ENCODE measurements at regions not wholly inside any gene's neighbourhood (a gene's known extent, or its start where the extent isn't known, plus 50 kb on each side); places are given as distances from the start of the nearest gene placed in this dataset.

DNA sequence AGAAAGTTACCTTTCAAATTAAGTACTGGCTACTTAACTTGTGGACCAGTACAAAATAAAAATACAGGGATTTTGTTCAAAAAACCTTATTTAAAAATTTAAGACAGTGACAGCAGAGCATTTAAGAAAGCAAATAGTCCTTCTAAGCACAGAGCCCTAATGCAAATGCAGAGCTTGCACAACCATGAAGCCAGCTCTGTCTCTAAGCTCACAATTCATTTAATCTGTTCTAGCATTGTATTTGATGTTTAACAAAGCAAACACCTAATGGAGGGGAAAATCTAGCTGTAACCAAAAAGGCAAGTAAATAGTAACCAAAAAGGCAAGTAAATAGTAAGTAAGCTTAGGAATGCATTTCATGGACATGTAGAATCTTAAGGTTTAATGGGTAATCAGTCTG, 138.7 kb upstream of the GHR start:
- TF ChIP-seq POLR2A (IDR thresholded peaks at IDR 0.05; ENCODE audit: low read depth, low read length) (no peak), SPI1 (IDR thresholded peaks at IDR 0.05; ENCODE audit: low read depth, low read length) (no peak), TAF1 (IDR thresholded peaks at IDR 0.05; ENCODE audit: low read depth, low read length) (no peak), POLR2AphosphoS5 (IDR thresholded peaks at IDR 0.05; ENCODE audit: low read depth, low read length) (no peak), POU2F2 (IDR thresholded peaks at IDR 0.05; ENCODE audit: low read depth, low read length) (no peak), PAX5 (IDR thresholded peaks at IDR 0.05; ENCODE audit: insufficient read depth, low read length, severe bottlenecking) (no peak)

Data from GM12891 (cell line).